ENCODE measurements at regions not wholly inside any gene's neighbourhood (a gene's known extent, or its start where the extent isn't known, plus 50 kb on each side); places are given as distances from the start of the nearest gene placed in this dataset.

- no peak for ATAC-seq (ENCODE audit: low FRiP score)
- DNase-seq (ENCODE audit: low spot score) = no peak
- TF ChIP-seq CTCF (IDR thresholded peaks at IDR 0.05) = no peak
Observed at GRCh38 chr6:66897576-66897975, 1190.5 kb upstream of the EYS start.

GRCh38 chr6:66896415-66896814 lies 1189.4 kb upstream of the EYS start:
- no peak for TF ChIP-seq CTCF (IDR thresholded peaks at IDR 0.05)
- ATAC-seq (ENCODE audit: low FRiP score) = no peak
- no peak for DNase-seq (ENCODE audit: low spot score)

GRCh38 chr6:66883453-66883852 lies 1176.4 kb upstream of the EYS start:
- TF ChIP-seq CTCF (IDR thresholded peaks at IDR 0.05) = no peak
- ATAC-seq (ENCODE audit: low FRiP score) (no peak), DNase-seq (ENCODE audit: low spot score) (no peak)

- no peak for DNase-seq (ENCODE audit: low spot score)
- no peak for TF ChIP-seq CTCF (IDR thresholded peaks at IDR 0.05)
- ATAC-seq (ENCODE audit: low FRiP score) = no peak
Observed at GRCh38 chr6:66866801-66867200, 1159.8 kb upstream of the EYS start.

GRCh38 chr6:66865771-66866170 lies 1158.7 kb upstream of the EYS start:
- ATAC-seq (ENCODE audit: low FRiP score) = no peak
- no peak for TF ChIP-seq CTCF (IDR thresholded peaks at IDR 0.05)

GRCh38 chr6:66861007-66861541 lies 1154.0 kb upstream of the EYS start:
- ATAC-seq (ENCODE audit: low FRiP score) (no peak), DNase-seq (ENCODE audit: low spot score) (no peak)
- no peak for TF ChIP-seq CTCF (IDR thresholded peaks at IDR 0.05)

More at GRCh38 chr6:66865771-66866170, 1158.7 kb upstream of the EYS start:
- no peak for DNase-seq (ENCODE audit: low spot score)

GRCh38 chr6:66860328-66860727 lies 1153.3 kb upstream of the EYS start:
- ATAC-seq (ENCODE audit: low FRiP score) (no peak), DNase-seq (ENCODE audit: low spot score) (no peak)
- TF ChIP-seq CTCF (IDR thresholded peaks at IDR 0.05) = no peak
